MV-4-11 (cell line): ENCODE measurements at regions not wholly inside any gene's neighbourhood (a gene's known extent, or its start where the extent isn't known, plus 50 kb on each side); places are given as distances from the start of the nearest gene placed in this dataset.
A peak's percentile ranks its signal among the peaks of the same experiment; 100 is the strongest.

Experiments
- DNase-seq: peaks from one replicate; lab custom pipeline; 2025; lab: John Stamatoyannopoulos, UW

GRCh38 chr5:89930591-89931392, 478.8 kb downstream of the CETN3 start:
- DNase-seq: peak; percentile 49

- peak; percentile 1 for DNase-seq
Observed at GRCh38 chr5:89929834-89930233, 479.7 kb downstream of the CETN3 start.

- DNase-seq: peak; percentile 3
Observed at GRCh38 chr5:89929173-89929572, 480.4 kb downstream of the CETN3 start.

- no peak for DNase-seq
Observed at GRCh38 chr5:89922161-89922560, 487.4 kb downstream of the CETN3 start.

- DNase-seq: no peak
Observed at GRCh38 chr5:89917112-89917511, 492.4 kb downstream of the CETN3 start.

GRCh38 chr5:89916131-89916530, 493.4 kb downstream of the CETN3 start:
- DNase-seq: no peak

- DNase-seq: no peak
Observed at GRCh38 chr5:89908876-89909275, 500.7 kb downstream of the CETN3 start.

- peak; percentile 27 for DNase-seq
Observed at GRCh38 chr5:89904442-89904841, 505.1 kb downstream of the CETN3 start.

GRCh38 chr5:89901983-89902382, 507.6 kb downstream of the CETN3 start:
- no peak for DNase-seq

- DNase-seq: no peak
Observed at GRCh38 chr5:89901346-89901745, 508.2 kb downstream of the CETN3 start.

GRCh38 chr5:89900346-89900745, 509.2 kb downstream of the CETN3 start:
- DNase-seq: no peak

GRCh38 chr5:89899559-89899958, 510.0 kb downstream of the CETN3 start:
- no peak for DNase-seq

- no peak for DNase-seq
Observed at GRCh38 chr5:89893546-89893945, 516.0 kb downstream of the CETN3 start.

GRCh38 chr5:89885670-89886069, 523.9 kb downstream of the CETN3 start:
- no peak for DNase-seq

- peak; percentile 12 for DNase-seq
Observed at GRCh38 chr5:89883967-89884366, 525.6 kb downstream of the CETN3 start.

- DNase-seq: peak; percentile 93
Observed at GRCh38 chr5:89878140-89879132, 531.1 kb downstream of the CETN3 start.

- peak; percentile 28 for DNase-seq
Observed at GRCh38 chr5:89871906-89872305, 537.6 kb downstream of the CETN3 start.

- no peak for DNase-seq
Observed at GRCh38 chr5:89869346-89869745, 540.2 kb downstream of the CETN3 start.

- no peak for DNase-seq
Observed at GRCh38 chr5:89866410-89866809, 543.1 kb downstream of the CETN3 start.

GRCh38 chr5:89864941-89865340, 544.6 kb downstream of the CETN3 start:
- DNase-seq: no peak

- DNase-seq: no peak
Observed at GRCh38 chr5:89857790-89858189, 551.8 kb downstream of the CETN3 start.

GRCh38 chr5:89855417-89855816, 554.1 kb downstream of the CETN3 start:
- DNase-seq: no peak

- no peak for DNase-seq
Observed at GRCh38 chr5:89851911-89852310, 557.6 kb downstream of the CETN3 start.
